SJCRH30 (cell line): ENCODE measurements at regions not wholly inside any gene's neighbourhood (a gene's known extent, or its start where the extent isn't known, plus 50 kb on each side); places are given as distances from the start of the nearest gene placed in this dataset.
A peak's percentile ranks its signal among the peaks of the same experiment; 100 is the strongest.
"Not testable (repeated sequence)": the region's sequence is repeated elsewhere in the genome, so short reads cannot be mapped to it uniquely, and the experiment has no call there.

Source experiments
- DNase-seq, 2 experiments: peaks; one replicate each; pipeline ENCODE4 v3.0.0-alpha.2; 2015 to 2020
- H3K27ac ChIP-seq: fragments of 250-450 bp; sonication (Bioruptor Pico); 2 replicates; pipeline ENCODE4 v1.5.1; 2020; ENCODE audit warnings: mild to moderate bottlenecking, moderate library complexity
- H3K27me3 ChIP-seq: fragments of 250-450 bp; sonication (Bioruptor Pico); 2 replicates; pipeline ENCODE4 v1.5.1; 2020; ENCODE audit warnings: mild to moderate bottlenecking, moderate library complexity
- H3K36me3 ChIP-seq: fragments of 250-450 bp; sonication (Bioruptor Pico); 2 replicates; pipeline ENCODE4 v1.5.1; 2020; ENCODE audit warnings: mild to moderate bottlenecking, moderate library complexity
- H3K4me1 ChIP-seq: fragments of 250-450 bp; sonication (Bioruptor Pico); 2 replicates; pipeline ENCODE4 v1.5.1; 2020; ENCODE audit warnings: mild to moderate bottlenecking, moderate library complexity
- H3K4me3 ChIP-seq: fragments of 250-450 bp; sonication (Bioruptor Pico); 2 replicates; pipeline ENCODE4 v1.5.1; 2020; ENCODE audit warnings: mild to moderate bottlenecking, moderate library complexity
- H3K9me3 ChIP-seq: fragments of 250-450 bp; sonication (Bioruptor Pico); replicated peaks from 2 replicates; pipeline ENCODE4 v1.5.1; 2020; ENCODE audit warnings: mild to moderate bottlenecking, moderate library complexity

DNA sequence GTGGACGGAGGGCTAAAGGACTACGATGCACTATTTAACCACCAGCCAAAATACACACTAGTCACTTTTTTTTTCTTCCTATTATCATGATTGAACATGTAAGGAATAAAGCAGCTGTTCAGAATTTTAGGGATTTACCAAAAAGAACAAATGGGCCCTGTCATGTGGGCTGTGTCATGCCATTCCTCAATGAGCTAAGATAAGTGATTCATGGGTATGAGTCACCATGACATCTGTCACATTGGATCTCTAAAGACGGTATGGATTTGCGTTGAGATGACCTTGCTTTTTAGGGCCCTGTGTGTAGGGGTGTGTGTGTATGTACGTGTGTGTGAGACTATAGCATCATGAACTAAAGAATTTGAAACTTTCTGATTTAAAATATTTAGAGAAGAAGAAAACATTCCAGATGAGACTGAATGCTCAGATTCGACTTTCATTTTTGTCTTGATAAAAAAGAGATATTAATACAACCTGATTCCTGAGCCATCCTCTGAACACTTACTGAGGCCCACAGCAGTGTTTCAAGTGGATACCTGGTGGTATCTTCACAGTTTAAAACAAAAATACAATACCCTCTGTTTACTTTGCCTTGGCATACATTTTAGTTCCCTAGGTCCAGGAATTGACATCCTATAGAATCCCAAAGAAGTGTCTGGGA is 246.1 kb upstream of the DUSP10 start:
- peaks cover 25% of the 10 kb centered on the region for H3K4me1 ChIP-seq
- no peaks in the 10 kb centered on the region for H3K27me3 ChIP-seq
- DNase-seq, result peak; percentile 82 to 94
- H3K36me3 ChIP-seq, result no peaks in the 10 kb centered on the region
- no peak overlapping the region for H3K4me3 ChIP-seq
- H3K9me3 ChIP-seq, result 0 out of 2 replicates have a peak, but pooled peaks cover 3% of the 10 kb centered on the region
- peak overlapping the region; percentile 76 for H3K27ac ChIP-seq

DNA sequence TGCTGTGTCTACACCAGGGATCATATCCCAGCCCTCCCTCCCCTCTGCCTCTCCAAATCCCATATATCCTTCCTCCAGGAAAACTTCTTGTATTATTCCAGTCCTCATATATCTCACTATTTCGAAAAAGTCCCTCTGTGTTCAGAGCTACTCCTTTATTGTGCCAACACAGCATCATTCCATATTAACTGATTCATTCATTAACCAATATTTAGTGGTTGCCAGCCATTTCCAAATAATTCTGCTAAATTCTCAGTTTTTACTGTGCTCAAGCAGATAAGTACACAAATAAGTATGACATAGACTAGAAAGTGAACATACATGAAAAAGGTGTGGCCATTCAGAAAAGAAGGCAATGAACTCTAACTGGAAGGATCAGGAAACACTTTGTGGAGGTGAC is 241.6 kb upstream of the DUSP10 start:
- DNase-seq, result no peak
- 0 out of 2 replicates have a peak, but pooled peaks cover 3% of the 10 kb centered on the region for H3K9me3 ChIP-seq
- H3K4me1 ChIP-seq, result peaks cover 19% of the 10 kb centered on the region
- no peak overlapping the region for H3K4me3 ChIP-seq
- no peak overlapping the region for H3K27ac ChIP-seq
- no peaks in the 10 kb centered on the region for H3K27me3 ChIP-seq
- H3K36me3 ChIP-seq, result peaks cover 3% of the 10 kb centered on the region; the same call in 1 of the 2 replicates

DNA sequence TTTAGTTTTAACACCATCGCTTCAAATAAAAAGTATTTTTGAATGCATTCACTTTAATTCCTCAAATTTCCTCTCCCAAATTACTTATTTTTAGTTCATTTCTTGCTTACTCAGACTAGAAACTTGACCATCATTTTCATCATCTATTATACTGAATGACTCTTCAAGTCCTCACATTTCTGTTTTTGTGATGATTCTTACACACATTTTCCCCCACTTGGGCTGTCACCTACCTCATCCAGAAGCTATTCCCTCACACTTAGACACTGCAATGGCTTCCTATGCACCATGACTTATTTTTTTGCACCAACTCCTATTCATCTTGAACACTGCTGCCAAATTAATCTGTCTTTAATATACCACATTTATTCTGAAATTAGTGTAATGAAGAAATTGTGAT is 239.6 kb upstream of the DUSP10 start:
- peaks cover under 1% of the 10 kb centered on the region; the same call in 1 of the 2 replicates for H3K4me1 ChIP-seq
- no peak overlapping the region for H3K4me3 ChIP-seq
- no peak for DNase-seq
- 0 out of 2 replicates have a peak, but pooled peaks cover 3% of the 10 kb centered on the region for H3K9me3 ChIP-seq
- peaks cover 3% of the 10 kb centered on the region; the same call in 1 of the 2 replicates for H3K36me3 ChIP-seq
- H3K27ac ChIP-seq, result no peak overlapping the region
- H3K27me3 ChIP-seq, result no peaks in the 10 kb centered on the region

DNA sequence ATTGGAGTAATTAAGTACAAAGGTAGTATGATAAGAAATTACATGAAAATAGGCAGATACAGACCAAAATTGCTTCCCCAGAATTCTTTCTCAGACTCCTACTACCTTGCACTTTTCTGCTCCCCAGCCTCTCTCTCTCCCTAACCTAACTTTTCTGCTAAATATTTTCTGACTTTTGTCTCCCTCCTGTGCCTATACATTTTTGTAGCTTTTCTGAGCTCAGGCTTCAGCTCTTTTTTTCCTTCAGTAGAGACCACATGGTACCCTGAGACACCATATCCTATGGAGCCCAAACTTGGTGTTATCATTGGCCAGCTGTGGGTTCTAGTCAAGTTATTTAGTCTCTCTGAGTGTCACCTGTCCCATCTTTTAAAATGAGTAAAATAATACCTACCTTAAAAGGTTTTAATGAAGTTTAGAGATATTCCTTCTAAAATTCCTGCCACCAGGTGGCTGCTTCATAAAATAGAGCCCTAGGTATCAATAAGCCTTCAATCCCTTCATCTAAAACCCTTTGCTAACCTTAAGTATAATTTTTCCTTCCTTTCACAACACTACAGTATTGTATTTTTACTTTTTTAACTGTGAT is 237.6 kb upstream of the DUSP10 start:
- Histone ChIP-seq H3K27ac (no peak overlapping the region), H3K4me1 (no peaks in the 10 kb centered on the region), H3K4me3 (no peak overlapping the region), H3K27me3 (no peaks in the 10 kb centered on the region), H3K9me3 (no peaks in the 10 kb centered on the region), H3K36me3 (peaks cover 3% of the 10 kb centered on the region; the same call in 1 of the 2 replicates)
- no peak for DNase-seq

DNA sequence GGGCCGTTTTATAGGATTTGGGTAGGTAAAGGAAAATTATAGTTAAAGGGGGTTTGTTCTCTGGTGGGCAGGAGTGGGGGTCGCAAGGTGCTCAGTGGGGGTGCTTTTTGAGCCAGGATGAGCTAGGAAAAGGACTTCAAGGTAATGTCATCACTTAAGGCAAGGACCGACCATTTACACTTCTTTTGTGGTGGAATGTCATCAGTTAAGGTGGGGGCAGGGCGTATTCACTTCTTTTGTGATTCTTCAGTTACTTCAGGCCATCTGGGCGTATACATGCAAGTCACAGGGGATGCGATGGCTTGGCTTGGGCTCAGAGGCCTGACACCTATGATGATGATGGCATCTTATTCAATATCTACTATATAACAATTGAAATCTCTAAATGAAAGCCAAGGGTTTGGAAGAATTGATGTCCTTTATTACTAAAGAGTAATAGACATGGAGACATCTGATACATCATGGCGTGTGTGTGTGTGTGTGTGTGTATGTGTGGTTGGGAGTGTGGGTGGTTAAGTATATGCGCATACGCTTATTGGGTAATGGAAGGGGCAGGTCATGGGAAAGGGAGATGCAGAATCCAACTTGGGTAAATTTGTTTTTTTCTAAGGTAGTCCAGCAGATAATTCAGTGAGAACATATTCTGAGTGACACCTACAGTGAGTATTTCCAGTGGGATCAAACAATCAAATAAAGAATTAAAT is 236.9 kb upstream of the DUSP10 start:
- H3K36me3 ChIP-seq, H3K9me3 ChIP-seq, H3K27ac ChIP-seq, DNase-seq, H3K4me1 ChIP-seq, H3K4me3 ChIP-seq, H3K27me3 ChIP-seq: not testable (repeated sequence)

DNA sequence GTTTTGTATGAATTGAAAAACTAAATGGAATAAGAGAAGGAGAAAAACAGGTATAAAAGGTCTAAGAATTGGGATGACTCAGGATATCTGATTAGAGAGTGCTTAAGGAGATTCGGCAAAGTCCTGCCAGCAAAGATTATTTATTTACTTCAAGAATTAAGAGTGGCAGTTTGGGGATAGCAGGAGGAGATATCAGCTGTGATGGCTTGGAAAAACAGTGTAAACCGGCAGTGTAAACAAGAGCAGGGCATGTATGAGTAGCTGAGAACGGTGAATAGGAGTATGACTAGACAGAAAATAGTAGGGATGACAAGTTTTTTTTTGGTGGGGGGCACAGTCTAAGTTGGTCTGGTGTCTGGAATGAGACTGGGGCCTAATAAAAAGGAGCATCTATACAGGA is 231.9 kb upstream of the DUSP10 start:
- not testable (repeated sequence) for DNase-seq, H3K27me3 ChIP-seq, H3K9me3 ChIP-seq, H3K4me3 ChIP-seq, H3K36me3 ChIP-seq, H3K4me1 ChIP-seq, H3K27ac ChIP-seq

DNA sequence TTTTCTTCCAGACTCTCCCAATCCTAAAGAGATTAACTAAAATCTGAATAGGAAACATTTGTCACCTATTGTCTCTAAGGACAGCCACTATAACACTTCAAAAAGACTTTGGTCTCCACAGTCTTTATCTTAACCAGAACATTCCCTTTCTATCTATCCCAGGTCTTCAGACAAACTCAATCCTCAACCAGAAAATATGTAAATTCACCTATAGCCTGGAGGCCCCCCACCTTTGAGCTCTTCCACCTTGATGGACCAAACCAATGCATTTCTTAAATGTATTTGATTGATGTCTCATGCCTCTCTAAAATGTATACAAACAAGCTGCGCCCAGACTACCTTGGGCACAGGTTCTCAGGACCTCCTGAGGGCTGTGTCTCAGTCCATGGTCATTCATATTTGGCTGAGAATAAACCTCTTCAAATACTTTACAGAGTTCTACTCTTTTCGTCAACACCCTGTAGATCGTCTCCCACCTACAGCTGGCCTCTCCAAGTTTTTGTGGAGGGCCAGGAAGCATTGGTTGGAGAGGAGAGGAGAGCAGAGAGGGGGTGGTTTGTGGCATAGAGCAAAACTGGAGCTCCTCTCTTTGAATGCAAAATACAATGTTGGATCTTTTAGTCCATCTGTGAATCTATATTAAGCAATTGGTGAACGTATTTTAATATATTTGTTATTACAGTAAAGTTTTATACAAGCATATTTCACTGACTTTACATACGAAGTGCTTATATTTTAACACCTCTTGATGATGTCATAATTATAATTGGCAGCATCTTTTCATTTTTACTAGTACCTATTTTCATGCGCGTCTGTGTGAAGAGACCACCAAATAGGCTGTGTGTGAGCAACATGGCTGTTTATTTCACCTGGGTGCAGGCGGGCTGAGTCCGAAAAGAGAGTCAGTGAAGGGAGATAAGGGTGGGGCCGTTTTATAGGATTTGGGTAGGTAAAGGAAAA is 230.7 kb upstream of the DUSP10 start:
- H3K9me3 ChIP-seq, result no peaks in the 10 kb centered on the region

DNA sequence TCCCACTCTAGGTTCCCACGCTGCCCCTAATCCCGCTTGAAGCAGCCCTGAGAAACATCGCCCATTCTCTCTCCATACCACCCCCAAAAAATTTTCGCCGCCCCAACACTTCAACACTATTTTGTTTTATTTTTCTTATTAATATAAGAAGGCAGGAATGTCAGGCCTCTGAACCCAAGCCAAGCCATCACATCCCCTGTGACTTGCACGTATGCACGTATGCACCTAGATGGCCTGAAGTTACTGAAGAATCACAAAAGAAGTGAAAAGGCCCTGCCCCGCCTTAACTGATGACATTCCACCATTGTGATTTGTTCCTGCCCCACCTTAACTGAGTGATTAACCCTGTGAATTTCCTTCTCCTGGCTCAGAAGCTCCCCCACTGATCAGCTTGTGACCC is 229.1 kb upstream of the DUSP10 start:
- H3K9me3 ChIP-seq, DNase-seq, H3K27me3 ChIP-seq, H3K4me3 ChIP-seq, H3K4me1 ChIP-seq, H3K36me3 ChIP-seq, H3K27ac ChIP-seq: not testable (repeated sequence)

More for the DNA sequence above, 230.7 kb upstream of the DUSP10 start:
- no peak for DNase-seq
- no peaks in the 10 kb centered on the region for H3K4me1 ChIP-seq
- no peak overlapping the region for H3K4me3 ChIP-seq
- no peak overlapping the region for H3K27ac ChIP-seq
- H3K27me3 ChIP-seq, result no peaks in the 10 kb centered on the region
- H3K36me3 ChIP-seq, result no peaks in the 10 kb centered on the region

DNA sequence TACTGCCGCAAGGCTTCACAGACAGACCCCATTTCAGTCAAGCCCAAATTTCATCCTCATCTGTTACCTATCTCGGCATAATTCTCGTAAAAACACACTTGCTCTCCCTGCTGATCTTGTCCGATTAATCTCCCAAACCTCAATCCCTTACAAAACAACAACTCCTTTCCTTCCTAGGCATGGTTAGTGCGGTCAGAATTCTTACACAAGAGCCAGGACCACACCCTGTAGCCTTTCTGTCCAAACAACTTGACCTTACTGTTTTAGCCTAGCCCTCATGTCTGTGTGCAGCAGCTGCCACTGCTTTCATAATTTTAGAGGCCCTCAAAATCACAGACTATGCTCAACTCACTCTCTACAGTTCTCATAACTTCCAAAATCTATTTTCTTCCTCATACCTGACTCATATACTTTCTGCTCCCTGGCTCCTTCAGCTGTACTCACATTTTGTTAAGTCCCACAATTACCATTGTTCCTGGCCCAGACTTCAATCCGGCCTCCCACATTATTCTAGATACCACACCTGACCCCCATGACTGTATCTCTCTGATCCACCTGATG is 227.5 kb upstream of the DUSP10 start:
- DNase-seq, H3K36me3 ChIP-seq, H3K4me1 ChIP-seq, H3K4me3 ChIP-seq, H3K9me3 ChIP-seq, H3K27ac ChIP-seq, H3K27me3 ChIP-seq: not testable (repeated sequence)

DNA sequence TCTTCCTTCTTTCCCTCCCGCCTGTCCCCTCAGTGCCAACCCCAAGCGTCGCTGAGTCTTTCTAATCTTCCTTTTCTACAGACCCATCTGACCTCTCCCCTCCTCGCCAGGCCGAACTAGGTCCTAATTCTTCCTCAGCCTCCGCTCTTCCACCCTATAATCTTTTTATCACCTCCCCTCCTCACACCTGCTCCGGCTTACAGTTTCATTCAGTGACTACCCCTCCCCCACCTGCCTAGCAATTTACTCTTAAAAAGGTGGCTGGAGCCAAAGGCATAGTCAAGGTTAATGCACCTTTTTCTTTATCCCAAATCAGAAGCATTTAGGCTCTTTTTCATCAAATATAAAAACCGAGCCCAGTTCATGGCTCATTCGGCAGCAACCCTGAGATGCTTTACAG is 225.6 kb upstream of the DUSP10 start:
- H3K27me3 ChIP-seq, H3K9me3 ChIP-seq, H3K27ac ChIP-seq, H3K4me3 ChIP-seq, H3K4me1 ChIP-seq, DNase-seq, H3K36me3 ChIP-seq: not testable (repeated sequence)

DNA sequence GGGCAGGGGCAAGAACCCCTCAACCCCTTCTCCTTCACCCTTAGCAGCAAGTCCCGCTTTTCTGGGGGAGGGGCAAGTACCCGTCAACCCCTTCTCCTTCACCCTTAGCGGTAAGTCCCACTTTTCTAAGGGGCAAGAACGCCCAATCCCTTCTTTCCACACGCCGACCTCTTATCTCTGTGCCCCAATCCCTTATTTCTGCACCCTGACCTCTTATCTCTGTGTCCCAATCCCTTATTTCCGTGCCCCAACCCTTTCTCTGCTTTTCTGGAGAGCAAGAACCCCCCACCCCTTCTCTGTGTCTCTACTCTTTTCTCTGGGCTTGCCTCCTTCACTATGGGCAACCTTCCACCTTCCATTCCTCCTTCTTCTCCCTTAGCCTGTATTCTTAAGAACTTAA is 225.0 kb upstream of the DUSP10 start:
- H3K9me3 ChIP-seq, H3K27ac ChIP-seq, H3K4me1 ChIP-seq, H3K27me3 ChIP-seq, DNase-seq, H3K36me3 ChIP-seq, H3K4me3 ChIP-seq: not testable (repeated sequence)

DNA sequence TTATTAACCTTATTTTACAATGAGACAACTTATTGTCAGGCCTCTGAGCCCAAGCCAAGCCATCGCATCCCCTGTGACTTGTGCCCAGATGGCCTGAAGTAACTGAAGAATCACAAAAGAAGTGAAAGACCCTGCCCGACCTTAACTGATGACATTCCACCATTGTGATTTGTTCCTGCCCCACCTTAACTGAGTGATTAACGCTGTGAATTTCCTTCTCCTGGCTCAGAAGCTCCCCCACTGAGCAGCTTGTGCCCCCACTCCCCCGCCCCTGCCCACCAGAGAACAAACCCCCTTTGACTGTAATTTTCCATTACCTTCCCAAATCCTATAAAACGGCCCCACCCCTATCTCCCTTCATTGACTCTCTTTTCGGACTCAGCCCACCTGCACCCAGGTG is 224.0 kb upstream of the DUSP10 start:
- not testable (repeated sequence) for H3K27ac ChIP-seq

DNA sequence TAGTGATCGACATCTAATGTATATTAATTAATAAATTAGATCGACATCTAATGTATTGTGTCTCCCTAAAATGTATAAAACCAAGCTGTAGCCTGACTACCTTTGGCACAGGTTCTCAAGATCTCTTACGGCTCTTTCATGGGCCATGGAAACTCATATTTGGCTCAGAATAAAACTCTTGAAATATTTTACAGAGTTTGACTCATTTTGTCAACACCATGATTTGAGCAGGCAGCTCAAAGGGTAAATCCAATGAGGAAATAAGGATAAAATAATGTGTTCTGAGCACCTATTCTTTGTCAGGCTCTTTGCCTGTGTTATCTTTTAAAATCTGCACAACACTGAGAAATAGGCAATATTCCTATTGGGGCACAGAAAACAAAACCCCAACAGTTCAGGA is 223.4 kb upstream of the DUSP10 start:
- H3K27me3 ChIP-seq, result no peaks in the 10 kb centered on the region
- no peaks in the 10 kb centered on the region for H3K36me3 ChIP-seq
- no peak overlapping the region for H3K27ac ChIP-seq
- H3K4me1 ChIP-seq, result peaks cover 16% of the 10 kb centered on the region
- no peak overlapping the region for H3K4me3 ChIP-seq
- no peaks in the 10 kb centered on the region for H3K9me3 ChIP-seq
- DNase-seq, result no peak

More for the DNA sequence above, 224.0 kb upstream of the DUSP10 start:
- H3K9me3 ChIP-seq, DNase-seq, H3K27me3 ChIP-seq, H3K36me3 ChIP-seq, H3K4me3 ChIP-seq: not testable (repeated sequence)
- H3K4me1 ChIP-seq, result peaks cover 16% of the 10 kb centered on the region

DNA sequence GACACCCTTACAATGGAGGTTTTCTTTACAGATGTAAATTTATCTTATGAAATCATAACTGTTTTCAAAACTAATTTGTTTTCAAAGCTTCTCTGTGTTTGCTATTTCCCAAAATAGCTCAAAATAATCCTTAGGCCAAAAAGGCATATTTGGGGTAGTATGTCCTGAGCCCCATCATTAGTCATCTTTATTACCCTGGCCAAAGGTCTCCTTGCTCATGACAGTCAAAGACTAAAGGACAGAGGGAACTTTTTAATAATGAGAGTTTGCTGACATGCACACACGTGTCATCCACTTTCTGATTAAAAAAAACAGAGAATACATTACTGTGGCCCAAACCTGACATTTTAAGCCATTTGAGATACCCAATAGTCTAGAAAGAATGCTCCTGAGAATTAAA is 221.9 kb upstream of the DUSP10 start:
- Histone ChIP-seq H3K36me3 (no peaks in the 10 kb centered on the region), H3K27ac (no peak overlapping the region), H3K9me3 (no peaks in the 10 kb centered on the region), H3K4me3 (no peak overlapping the region), H3K27me3 (no peaks in the 10 kb centered on the region), H3K4me1 (peaks cover 16% of the 10 kb centered on the region)
- no peak for DNase-seq
